HCT116 (cell line): ENCODE measurements at regions not wholly inside any gene's neighbourhood (a gene's known extent, or its start where the extent isn't known, plus 50 kb on each side); places are given as distances from the start of the nearest gene placed in this dataset.

Source experiments
- ATAC-seq: fragments of 200-7000 bp; cut with Tn5 transposase; 2 replicates; pipeline ENCODE4 v1.9.1; 2020; ENCODE audit warnings: mild to moderate bottlenecking, moderate library complexity
- BruUV-seq: library from RNA; stranded (reverse); fragments of 400-500 nt; replicated peaks from 2 replicates; lab custom pipeline; 2021; lab: Mats Ljungman, UMichigan
- CTCF ChIA-PET: fragments of 300-600 bp; sonication (Branson Sonifier 250); formaldehyde crosslinking; loops from one replicate; lab custom pipeline; 2021; ENCODE audit warnings: antibody characterized with exemption; lab: Charles Lee
- POLR2A ChIA-PET: fragments of 300-600, 350-600 bp; sonication (Branson Sonifier 250); formaldehyde crosslinking; loops from one replicate; lab custom pipeline; 2021; ENCODE audit warnings: antibody characterized with exemption; lab: Charles Lee
- RAD21 ChIA-PET, 2 experiments: fragments of 300-600 bp; sonication (Branson Sonifier 250); formaldehyde crosslinking; loops; one replicate each; lab custom pipeline; 2023; ENCODE audit warnings: low total read pairs in 2 of 2; ENCODE audit not compliant: uncharacterized antibody in 2 of 2, unreplicated experiment in 2 of 2, low non-redundant PET in 1 of 2; lab: Charles Lee
- DNase-seq: peaks from one replicate; pipeline ENCODE4 v3.0.0-alpha.2; 2010; ENCODE audit warnings: low read depth, low spot score
- H2AFZ ChIP-seq: fragments of 200-600 bp; shearing (Covaris generic), sonication (generic); 2 replicates; pipeline ENCODE4 v1.6.1; 2017; ENCODE audit warnings: low read depth, mixed run types, mixed read lengths, antibody characterized with exemption, low read length; ENCODE audit not compliant: poor library complexity, severe bottlenecking
- H3K27ac ChIP-seq: 2 replicates; pipeline ENCODE4 v1.5.1; 2012; ENCODE audit warnings: low read depth, low read length
- H3K27me3 ChIP-seq: fragments of 200-600 bp; sonication (generic); 2 replicates; pipeline ENCODE4 v1.6.1; 2016; ENCODE audit warnings: mixed run types, low read length, mixed read lengths; ENCODE audit not compliant: insufficient read depth
- H3K36me3 ChIP-seq, 2 experiments: fragments of 200-500 bp in 1 of 2; fragments of 200-600 bp in 1 of 2; sonication (Bioruptor generic) in 1 of 2; sonication (generic) in 1 of 2; 2 replicates each; pipeline versions ENCODE4 v1.5.1 to v1.6.1; 2014 to 2016; ENCODE audit warnings: low read length in 2 of 2, inconsistent platforms in 1 of 2, mixed read lengths in 1 of 2, mixed run types in 1 of 2; ENCODE audit not compliant: insufficient read depth in 2 of 2, control insufficient read depth in 1 of 2
- H3K4me1 ChIP-seq, 2 experiments: fragments of 200-600 bp in 1 of 2; sonication (generic) in 1 of 2; 2 replicates each; pipeline versions ENCODE4 v1.5.1 to v1.6.1; 2012 to 2017; ENCODE audit warnings: low read length in 2 of 2, inconsistent platforms in 1 of 2, mild to moderate bottlenecking in 1 of 2, mixed read lengths in 1 of 2, mixed run types in 1 of 2, moderate library complexity in 1 of 2; ENCODE audit not compliant: insufficient read depth in 2 of 2, control insufficient read depth in 1 of 2
- H3K4me2 ChIP-seq: fragments of 200-600 bp; sonication (generic); 2 replicates; pipeline ENCODE4 v1.6.1; 2017; ENCODE audit warnings: mixed run types, low read length, mixed read lengths
- H3K4me3 ChIP-seq, 2 experiments: fragments of 200-600 bp in 1 of 2; sonication (generic) in 1 of 2; replicated peaks in 1 of 2; 2 replicates each; pipeline ENCODE4 v1.5.1; 2011 to 2016; ENCODE audit warnings: low read length in 2 of 2, control low read depth in 1 of 2, low read depth in 1 of 2, mild to moderate bottlenecking in 1 of 2, mixed read lengths in 1 of 2, mixed run types in 1 of 2
- H3K79me2 ChIP-seq: fragments of 200-600 bp; sonication (generic); 2 replicates; pipeline ENCODE4 v1.6.1; 2017; ENCODE audit warnings: mild to moderate bottlenecking, mixed run types, low read length, moderate library complexity, mixed read lengths; ENCODE audit not compliant: insufficient read depth
- H3K9ac ChIP-seq: fragments of 200-600 bp; sonication (generic); 2 replicates; pipeline ENCODE4 v1.6.1; 2016; ENCODE audit warnings: low read length, mixed read lengths
- H3K9me2 ChIP-seq: fragments of 200-600 bp; sonication (generic), shearing (Covaris generic); 2 replicates; pipeline ENCODE4 v1.6.1; 2017; ENCODE audit warnings: mixed run types, mild to moderate bottlenecking, moderate library complexity; ENCODE audit not compliant: insufficient read depth
- H3K9me3 ChIP-seq, 2 experiments: fragments of 200-500 bp in 1 of 2; fragments of 200-600 bp in 1 of 2; sonication (Bioruptor generic) in 1 of 2; sonication (generic) in 1 of 2; 2 replicates each; pipeline ENCODE4 v1.6.1; 2014 to 2017; ENCODE audit warnings: low read length in 2 of 2, mixed read lengths in 2 of 2, inconsistent platforms in 1 of 2, low read depth in 1 of 2, mild to moderate bottlenecking in 1 of 2, mixed run types in 1 of 2, moderate library complexity in 1 of 2; ENCODE audit not compliant: control insufficient read depth in 1 of 2, insufficient read depth in 1 of 2
- H4K20me1 ChIP-seq: fragments of 200-600 bp; sonication (generic), shearing (Covaris generic); 2 replicates; pipeline ENCODE4 v1.6.1; 2017; ENCODE audit warnings: mixed run types, mild to moderate bottlenecking, moderate library complexity; ENCODE audit not compliant: insufficient read depth
- ATF3 ChIP-seq: IDR thresholded peaks from 2 replicates; pipeline ENCODE4 v1.6.1; 2012
- CBX3 ChIP-seq: IDR thresholded peaks from 2 replicates; pipeline ENCODE4 v1.6.1; 2012; ENCODE audit warnings: low read depth
- CTCF ChIP-seq, 3 experiments: fragments of 200-600 bp in 1 of 3; sonication (generic) in 1 of 3; IDR thresholded peaks in 2 of 3; conservative IDR thresholded peaks in 1 of 3; 2 replicates each; pipeline ENCODE4 v1.5.1; 2012 to 2017; ENCODE audit warnings: low read depth in 2 of 3, low read length in 2 of 3, antibody characterized with exemption in 1 of 3, borderline replicate concordance in 1 of 3, control low read depth in 1 of 3, mild to moderate bottlenecking in 1 of 3, mixed read lengths in 1 of 3, mixed run types in 1 of 3, moderate library complexity in 1 of 3; ENCODE audit not compliant: insufficient read depth in 1 of 3
- EGR1 ChIP-seq: IDR thresholded peaks from 2 replicates; pipeline ENCODE4 v1.6.1; 2012; ENCODE audit warnings: low read depth
- ELF1 ChIP-seq: IDR thresholded peaks from 2 replicates; pipeline ENCODE4 v1.6.1; 2012; ENCODE audit warnings: low read depth, borderline replicate concordance
- EZH2 ChIP-seq: fragments of 200-600 bp; sonication (generic); IDR thresholded peaks from 2 replicates; pipeline ENCODE4 v1.6.1; 2017; ENCODE audit warnings: antibody characterized with exemption, mixed run types
- EZH2phosphoT487 ChIP-seq: fragments of 200-600 bp; IDR thresholded peaks from 2 replicates; pipeline ENCODE4 v1.6.1; 2018; ENCODE audit warnings: antibody characterized with exemption, borderline replicate concordance
- FOSL1 ChIP-seq: IDR thresholded peaks from 2 replicates; pipeline ENCODE4 v1.6.1; 2012; ENCODE audit warnings: low read depth
- JUND ChIP-seq: IDR thresholded peaks from 2 replicates; pipeline ENCODE4 v1.6.1; 2012
- MAX ChIP-seq: IDR thresholded peaks from 2 replicates; pipeline ENCODE4 v1.6.1; 2012
- POLR2A ChIP-seq: IDR thresholded peaks from 2 replicates; pipeline ENCODE4 v1.7.0; 2011; ENCODE audit warnings: borderline replicate concordance; ENCODE audit not compliant: insufficient read depth, insufficient read length; ENCODE audit errors: extremely low read depth
- POLR2AphosphoS5 ChIP-seq: IDR thresholded peaks from 2 replicates; pipeline ENCODE4 v1.6.1; 2011; ENCODE audit warnings: mild to moderate bottlenecking, low read depth, low read length, moderate library complexity
- REST ChIP-seq: IDR thresholded peaks from 2 replicates; pipeline ENCODE4 v1.6.1; 2012; ENCODE audit warnings: low read depth
- TCF7L2 ChIP-seq: IDR thresholded peaks from 2 replicates; pipeline ENCODE4 v1.7.0; 2011; ENCODE audit warnings: borderline replicate concordance, inconsistent platforms; ENCODE audit not compliant: insufficient read depth, insufficient read length; ENCODE audit errors: extremely low read depth
- ZBTB33 ChIP-seq: IDR thresholded peaks from 2 replicates; pipeline ENCODE4 v1.6.1; 2011; ENCODE audit warnings: mild to moderate bottlenecking, low read length, moderate library complexity; ENCODE audit not compliant: insufficient replicate concordance; ENCODE audit errors: extremely low read depth
- ZNF274 ChIP-seq: fragments of 200-500 bp; sonication (Bioruptor generic); IDR thresholded peaks from 2 replicates; pipeline ENCODE4 v1.6.1; 2014; ENCODE audit warnings: mild to moderate bottlenecking, low read depth, low read length, inconsistent platforms
- intact Hi-C: fragments of 100-400 bp; cut with micrococcal nuclease; formaldehyde crosslinking; loops from 2 replicates; pipeline ENCODE4 v1.10.0; 2022

GRCh38 chr6:91540902-91541301 is 954.0 kb upstream of the MAP3K7 start:
- RAD21 ChIA-PET, result no interaction called here
- Histone ChIP-seq H3K36me3 (no peaks in the 10 kb centered on the region), H2AFZ (no peak overlapping the region), H3K27ac (no peak overlapping the region), H3K9ac (no peak overlapping the region), H3K4me2 (no peak overlapping the region), H3K4me1 (no peaks in the 10 kb centered on the region), H3K9me3 (peaks cover 7 to 15% of the 10 kb centered on the region in 2 experiments; a peak in 2 of 4 replicates), H3K9me2 (no peaks in the 10 kb centered on the region), H3K27me3 (no peaks in the 10 kb centered on the region), H3K79me2 (no peaks in the 10 kb centered on the region), H4K20me1 (no peaks in the 10 kb centered on the region), H3K4me3 (no peak overlapping the region)
- TF ChIP-seq CBX3 (no peak), POLR2AphosphoS5 (no peak), MAX (no peak), EGR1 (no peak), ELF1 (no peak), ZNF274 (no peak), ATF3 (no peak), EZH2 (no peak), POLR2A (no peak), REST (no peak), TCF7L2 (no peak), JUND (no peak), ZBTB33 (no peak), FOSL1 (no peak), EZH2phosphoT487 (no peak), CTCF (IDR thresholded peaks at IDR 0.05 in 2 of 3, conservative IDR thresholded peaks at IDR 0.05 in 1 of 3; ENCODE audit: borderline replicate concordance in 1 of 3, insufficient read depth in 1 of 3, low read depth in 2 of 3, low read length in 2 of 3) (no peak)
- no peak for DNase-seq
- no TSS peak for BruUV-seq
- POLR2A ChIA-PET, result no interaction called here
- intact Hi-C loops, result no loop called here
- ATAC-seq, result no peak
- CTCF ChIA-PET, result no interaction called here
